MM.1S (cell line): ENCODE measurements at regions not wholly inside any gene's neighbourhood (a gene's known extent, or its start where the extent isn't known, plus 50 kb on each side); places are given as distances from the start of the nearest gene placed in this dataset.

Experiments
- DNase-seq: peaks from one replicate; pipeline ENCODE4 v3.0.0-alpha.2; 2015
- H2AFZ ChIP-seq: fragments of 300-600 bp; sonication (generic); 2 replicates; pipeline ENCODE4 v1.6.0; 2016; ENCODE audit warnings: antibody characterized with exemption, low read length
- H3F3A ChIP-seq: fragments of 300-600 bp; sonication (generic); 2 replicates; pipeline ENCODE4 v1.6.1; 2016; ENCODE audit warnings: mild to moderate bottlenecking, antibody characterized with exemption, low read length, moderate library complexity, mixed read lengths; ENCODE audit not compliant: insufficient read depth
- H3K27ac ChIP-seq: fragments of 300-600 bp; sonication (generic); 2 replicates; pipeline ENCODE4 v1.5.1; 2016; ENCODE audit warnings: mild to moderate bottlenecking, low read length
- H3K27me3 ChIP-seq: fragments of 300-600 bp; sonication (generic); replicated peaks from 2 replicates; pipeline ENCODE4 v1.6.0; 2016; ENCODE audit warnings: low read length; ENCODE audit not compliant: insufficient read depth
- H3K36me3 ChIP-seq: fragments of 300-600 bp; sonication (generic); replicated peaks from 2 replicates; pipeline ENCODE4 v1.6.1; 2016; ENCODE audit warnings: mild to moderate bottlenecking, low read length, mixed read lengths; ENCODE audit not compliant: insufficient read depth
- H3K4me1 ChIP-seq: fragments of 300-600 bp; sonication (generic); 2 replicates; pipeline ENCODE4 v1.6.1; 2016; ENCODE audit warnings: low read length, mixed read lengths
- H3K4me2 ChIP-seq: fragments of 300-600 bp; sonication (generic); 2 replicates; pipeline ENCODE4 v1.6.0; 2016; ENCODE audit warnings: low read depth, low read length
- H3K4me3 ChIP-seq: fragments of 300-600 bp; sonication (generic); 2 replicates; pipeline ENCODE4 v1.5.1; 2016; ENCODE audit warnings: low read length, mixed read lengths
- H3K79me2 ChIP-seq: fragments of 300-600 bp; sonication (generic); 2 replicates; pipeline ENCODE4 v1.6.1; 2016; ENCODE audit warnings: mixed run types, low read length, mixed read lengths
- H3K9ac ChIP-seq: fragments of 300-600 bp; sonication (generic); 2 replicates; pipeline ENCODE4 v1.6.1; 2016; ENCODE audit warnings: low read length, mixed read lengths
- H3K9me2 ChIP-seq: fragments of 300-600 bp; sonication (generic); replicated peaks from 2 replicates; pipeline ENCODE4 v1.6.1; 2016; ENCODE audit warnings: mild to moderate bottlenecking, low read length, mixed read lengths; ENCODE audit not compliant: insufficient read depth
- H3K9me3 ChIP-seq: fragments of 300-600 bp; sonication (generic); replicated peaks from 2 replicates; pipeline ENCODE4 v1.6.1; 2016; ENCODE audit warnings: mild to moderate bottlenecking, low read length, mixed read lengths; ENCODE audit not compliant: insufficient read depth
- H4K20me1 ChIP-seq: fragments of 300-600 bp; sonication (generic); 2 replicates; pipeline ENCODE4 v1.6.1; 2016; ENCODE audit warnings: mild to moderate bottlenecking, low read length, moderate library complexity, mixed read lengths; ENCODE audit not compliant: insufficient read depth
- CTCF ChIP-seq: fragments of 300-600 bp; sonication (generic); IDR thresholded peaks from 2 replicates; pipeline ENCODE4 v1.5.1; 2016; ENCODE audit warnings: antibody characterized with exemption, low read length, mixed read lengths
- EZH2 ChIP-seq: fragments of 300-600 bp; sonication (generic); optimal IDR thresholded peaks from 2 replicates; pipeline ENCODE3; 2017; ENCODE audit warnings: low read depth, mild to moderate bottlenecking, antibody characterized with exemption, low read length, mixed read lengths
- EZH2phosphoT487 ChIP-seq: fragments of 300-600 bp; sonication (generic); IDR thresholded peaks from 2 replicates; pipeline ENCODE4 v1.6.1; 2018; ENCODE audit warnings: antibody characterized with exemption, low read length

GRCh38 chr3:17885986-17886385, 143.6 kb upstream of the TBC1D5 start:
- Histone ChIP-seq H3K4me1 (no peaks in the 10 kb centered on the region), H3K4me3 (no peak overlapping the region), H3K4me2 (no peak overlapping the region), H2AFZ (no peak overlapping the region), H3K9me3 (no peaks in the 10 kb centered on the region), H3K79me2 (no peaks in the 10 kb centered on the region), H3K27ac (no peak overlapping the region), H3K36me3 (no peaks in the 10 kb centered on the region), H3K9ac (no peak overlapping the region), H3K9me2 (no peaks in the 10 kb centered on the region), H3K27me3 (no peaks in the 10 kb centered on the region), H3F3A (no peaks in the 10 kb centered on the region), H4K20me1 (no peaks in the 10 kb centered on the region)
- no peak for DNase-seq
- no peak for TF ChIP-seq CTCF
- TF ChIP-seq EZH2: no peak
- TF ChIP-seq EZH2phosphoT487: no peak

GRCh38 chr3:17882981-17883380, 140.6 kb upstream of the TBC1D5 start:
- H3K9me3 ChIP-seq: no peaks in the 10 kb centered on the region
- H3K4me3 ChIP-seq: no peak overlapping the region
- TF ChIP-seq CTCF (no peak), EZH2 (no peak), EZH2phosphoT487 (no peak)
- H3K36me3 ChIP-seq: no peaks in the 10 kb centered on the region
- DNase-seq: no peak
- H3K79me2 ChIP-seq: no peaks in the 10 kb centered on the region
- no peaks in the 10 kb centered on the region for H3K9me2 ChIP-seq
- no peaks in the 10 kb centered on the region for H3F3A ChIP-seq
- H3K4me1 ChIP-seq: no peaks in the 10 kb centered on the region
- no peak overlapping the region for H3K9ac ChIP-seq
- no peaks in the 10 kb centered on the region for H4K20me1 ChIP-seq
- no peak overlapping the region for H2AFZ ChIP-seq
- H3K27ac ChIP-seq: no peak overlapping the region
- no peak overlapping the region for H3K4me2 ChIP-seq
- H3K27me3 ChIP-seq: no peaks in the 10 kb centered on the region

- Histone ChIP-seq H3K79me2 (no peaks in the 10 kb centered on the region), H3K9me2 (no peaks in the 10 kb centered on the region), H3K27me3 (no peaks in the 10 kb centered on the region), H3K36me3 (no peaks in the 10 kb centered on the region), H4K20me1 (no peaks in the 10 kb centered on the region), H3F3A (no peaks in the 10 kb centered on the region), H3K9ac (no peak overlapping the region), H3K4me3 (no peak overlapping the region), H3K27ac (no peak overlapping the region), H3K9me3 (no peaks in the 10 kb centered on the region), H3K4me2 (no peak overlapping the region), H3K4me1 (no peaks in the 10 kb centered on the region), H2AFZ (no peak overlapping the region)
- TF ChIP-seq EZH2phosphoT487 (no peak), CTCF (no peak), EZH2 (no peak)
- no peak for DNase-seq
Observed at GRCh38 chr3:17877299-17877698, 134.9 kb upstream of the TBC1D5 start.

- Histone ChIP-seq H3K9me2 (no peaks in the 10 kb centered on the region), H3K9me3 (no peaks in the 10 kb centered on the region), H3K4me3 (no peak overlapping the region), H3K27me3 (no peaks in the 10 kb centered on the region), H3K9ac (no peak overlapping the region), H3K36me3 (no peaks in the 10 kb centered on the region), H2AFZ (no peak overlapping the region), H4K20me1 (no peaks in the 10 kb centered on the region), H3K79me2 (no peaks in the 10 kb centered on the region), H3K4me1 (no peaks in the 10 kb centered on the region), H3K4me2 (no peak overlapping the region), H3K27ac (no peak overlapping the region), H3F3A (no peaks in the 10 kb centered on the region)
- no peak for DNase-seq
- TF ChIP-seq CTCF (no peak), EZH2 (no peak)
Observed at GRCh38 chr3:17874636-17875035, 132.2 kb upstream of the TBC1D5 start.
